ENCODE measurements at regions not wholly inside any gene's neighbourhood (a gene's known extent, or its start where the extent isn't known, plus 50 kb on each side); places are given as distances from the start of the nearest gene placed in this dataset.
"Not testable (repeated sequence)": the region's sequence is repeated elsewhere in the genome, so short reads cannot be mapped to it uniquely, and the experiment has no call there.

DNA sequence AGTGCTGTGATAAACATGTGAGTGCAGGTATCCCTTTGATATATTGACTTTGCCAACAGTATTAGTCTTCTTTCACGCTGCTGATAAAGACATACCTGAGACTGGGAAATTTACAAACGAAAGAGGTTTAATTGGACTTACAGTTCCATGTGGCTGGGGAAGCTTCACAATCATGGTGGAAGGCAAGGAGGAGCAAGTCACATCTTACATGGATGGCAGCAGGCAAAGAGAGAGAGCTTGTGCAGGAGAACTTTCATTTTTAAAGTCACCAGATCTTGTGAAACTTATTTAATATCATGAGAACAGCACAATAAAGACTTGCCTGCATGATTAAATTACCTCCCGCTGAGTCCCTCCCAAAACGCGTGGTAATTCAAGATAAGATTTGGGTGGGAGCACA is 277.9 kb upstream of the GCFC2 start:
- not testable (repeated sequence) for DNase-seq

- no peak for DNase-seq
Measured at GRCh38 chr2:75986617-75987016, 275.9 kb upstream of the GCFC2 start.

DNA sequence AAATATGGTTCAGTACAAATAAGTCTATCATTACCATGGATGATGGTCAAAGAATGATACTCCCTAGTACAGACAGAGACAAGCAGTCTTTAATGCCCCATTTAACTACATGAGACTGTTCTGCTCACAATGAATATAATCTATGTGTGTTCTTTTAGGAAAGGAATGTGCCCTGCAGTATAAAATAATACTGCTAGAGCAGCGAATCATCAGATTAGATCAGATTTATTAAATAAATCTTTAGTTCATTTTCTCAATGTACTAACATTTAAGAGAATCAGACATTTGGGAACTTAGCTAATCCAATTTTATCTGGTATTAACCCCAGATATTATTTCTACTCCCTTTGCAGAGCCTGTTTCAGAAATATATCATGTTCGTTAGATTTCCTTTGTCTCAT is 272.0 kb upstream of the GCFC2 start:
- no peak for DNase-seq

GRCh38 chr2:75964646-75965045 is 253.9 kb upstream of the GCFC2 start:
- no peak for DNase-seq

- DNase-seq: peak; percentile 2
Measured at GRCh38 chr2:75960472-75961009, 249.8 kb upstream of the GCFC2 start.

- no peak for DNase-seq
Measured at GRCh38 chr2:75959724-75960471, 249.2 kb upstream of the GCFC2 start.

DNA sequence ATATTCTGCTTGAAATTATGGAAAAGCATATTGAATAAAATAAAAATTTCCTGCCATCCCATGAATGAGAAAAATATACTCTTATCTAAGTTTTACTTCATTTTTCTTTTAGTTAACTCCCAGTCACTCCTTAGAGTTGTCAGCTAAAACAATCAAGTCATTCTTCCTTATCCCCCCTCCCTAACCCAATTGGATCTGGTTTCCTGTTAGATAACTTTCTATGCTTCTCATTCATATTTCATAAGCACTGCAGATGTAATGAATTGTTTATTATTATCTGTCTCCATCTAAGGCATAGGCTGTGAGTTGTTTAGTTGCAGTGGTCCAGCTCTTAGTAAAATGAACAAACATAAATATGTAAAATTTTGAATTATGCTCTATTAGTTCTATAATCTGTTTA is 244.0 kb upstream of the GCFC2 start:
- DNase-seq: no peak

GRCh38 chr2:75952173-75952572 is 241.5 kb upstream of the GCFC2 start:
- DNase-seq: no peak

- DNase-seq: no peak
Measured at GRCh38 chr2:75949385-75950030, 238.8 kb upstream of the GCFC2 start.

GRCh38 chr2:75936311-75936710 is 225.6 kb upstream of the GCFC2 start:
- no peak for DNase-seq

GRCh38 chr2:75932996-75933395 is 222.3 kb upstream of the GCFC2 start:
- no peak for DNase-seq

DNA sequence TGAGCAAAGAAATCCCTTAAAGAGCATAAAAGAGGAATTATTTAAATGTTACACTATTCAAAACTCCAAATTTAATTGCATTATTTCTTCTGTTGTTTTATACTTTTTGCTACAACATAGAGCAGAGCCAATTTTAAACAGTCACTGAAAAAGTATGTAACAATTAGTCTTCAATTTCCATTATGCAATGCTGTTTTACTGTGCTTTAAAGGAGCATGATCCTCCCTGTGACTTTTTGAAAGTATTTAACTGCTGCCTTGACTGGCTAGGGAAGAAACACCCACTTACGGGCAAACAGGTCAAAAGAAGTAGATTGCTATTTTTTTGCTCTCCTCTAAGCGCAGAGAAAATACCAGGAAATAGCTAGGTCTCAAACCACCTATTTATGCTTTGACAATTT is 217.4 kb upstream of the GCFC2 start:
- no peak for DNase-seq

- DNase-seq: no peak
Measured at GRCh38 chr2:75925331-75926024, 214.8 kb upstream of the GCFC2 start.

- DNase-seq: no peak
Measured at GRCh38 chr2:75922191-75922590, 211.5 kb upstream of the GCFC2 start.

- no peak for DNase-seq
Measured at GRCh38 chr2:75920859-75921551, 210.3 kb upstream of the GCFC2 start.

DNA sequence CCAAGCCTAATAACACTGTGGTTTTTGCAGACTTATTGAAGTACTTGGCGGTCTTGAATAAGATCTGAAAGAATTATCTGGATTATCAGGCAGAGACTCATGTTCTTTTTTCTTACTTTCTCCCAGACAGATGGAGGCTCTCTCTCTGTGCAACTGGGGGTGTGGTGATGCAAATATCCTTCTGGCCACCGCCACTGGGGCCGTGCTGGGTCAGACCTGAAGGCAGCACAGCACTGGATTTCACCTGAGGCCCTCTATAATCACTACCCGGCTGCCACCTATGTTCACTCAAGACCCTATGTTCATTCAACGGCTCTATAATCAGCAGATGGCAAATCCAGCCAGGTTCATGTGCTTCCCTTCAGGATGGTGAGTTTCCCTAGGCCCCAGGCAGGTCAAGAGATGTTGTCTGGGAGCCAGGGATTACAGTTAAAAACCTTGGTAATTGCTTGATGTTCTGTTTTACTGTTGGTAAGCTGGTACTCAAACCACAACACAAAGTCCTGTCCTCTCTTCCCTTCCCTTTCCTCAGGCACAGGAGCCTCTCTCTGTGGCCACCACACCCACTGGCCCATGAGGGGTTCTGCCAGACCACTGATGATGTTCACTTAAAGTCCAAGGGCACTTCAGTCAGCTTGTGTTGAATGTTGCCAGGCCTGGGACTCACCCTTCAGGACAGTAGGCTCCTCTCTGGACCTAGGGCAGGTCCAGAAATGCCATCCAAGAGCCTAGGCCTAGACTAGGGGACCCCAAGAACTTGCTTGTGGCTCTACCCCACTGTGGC is 205.3 kb upstream of the GCFC2 start:
- DNase-seq: no peak

DNA sequence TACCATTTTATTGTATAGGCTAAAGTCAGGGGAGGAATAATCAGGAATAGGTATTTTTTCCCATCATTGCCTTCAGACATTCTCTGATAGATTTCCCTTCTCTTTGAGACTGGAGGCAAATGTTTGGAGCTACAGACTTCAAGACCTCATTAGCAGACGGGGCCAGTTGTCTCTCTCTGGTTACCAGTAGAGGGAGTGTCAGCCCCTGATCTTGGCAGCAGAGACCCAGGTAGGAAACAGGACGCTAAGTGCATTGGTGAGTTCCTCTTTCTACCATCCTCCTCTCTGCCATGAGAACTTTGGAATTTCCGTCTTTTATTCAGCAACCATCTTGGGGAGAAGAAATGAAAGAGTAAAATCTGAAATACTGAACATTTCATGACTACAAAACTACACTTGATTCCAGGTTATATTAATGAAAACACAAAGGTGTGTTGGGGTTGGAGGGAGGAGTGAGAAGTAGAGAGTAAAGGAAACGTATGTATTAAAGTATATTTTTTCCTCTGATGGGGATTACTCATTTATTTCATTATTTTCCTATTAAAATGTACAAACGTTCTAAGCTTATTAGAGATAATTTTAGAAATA is 186.2 kb upstream of the GCFC2 start:
- peak; percentile 41 for DNase-seq

- DNase-seq: no peak
Measured at GRCh38 chr2:75894170-75894569, 183.5 kb upstream of the GCFC2 start.

DNA sequence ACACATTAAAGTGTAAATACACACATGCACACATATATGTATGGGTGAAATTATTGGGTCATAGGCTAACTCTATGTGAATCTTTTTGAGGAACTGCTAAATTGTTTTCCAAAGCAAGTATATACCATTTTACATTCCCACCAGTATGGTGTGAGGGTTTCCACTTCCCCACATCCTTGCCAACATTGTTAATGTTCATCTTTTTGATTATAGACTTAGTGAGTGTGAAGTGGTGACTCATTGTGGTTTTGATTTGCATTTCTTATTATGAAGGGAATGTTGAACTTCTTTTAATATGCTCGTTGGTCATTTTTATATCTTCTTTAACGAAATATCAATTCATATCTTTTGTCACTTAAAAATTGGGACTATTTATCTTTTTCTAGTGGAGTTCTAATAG is 181.8 kb upstream of the GCFC2 start:
- DNase-seq: no peak

- no peak for DNase-seq
Measured at GRCh38 chr2:75882530-75882929, 171.8 kb upstream of the GCFC2 start.

GRCh38 chr2:75875606-75876005 is 164.9 kb upstream of the GCFC2 start:
- DNase-seq: not testable (repeated sequence)
